Type B pancreatic cell (in vitro differentiated cells): ENCODE measurements at regions not wholly inside any gene's neighbourhood (a gene's known extent, or its start where the extent isn't known, plus 50 kb on each side); places are given as distances from the start of the nearest gene placed in this dataset.

Experiments used
- DNase-seq: peaks from one replicate; pipeline ENCODE4 v3.0.0; 2021; ENCODE audit warnings: mixed read lengths; ENCODE audit not compliant: unreplicated experiment; ENCODE audit errors: extremely low spot score
- H3K27ac Mint-ChIP-seq: 2 replicates; pipeline ENCODE4 v1.8.0; 2021; ENCODE audit warnings: mild to moderate bottlenecking, mixed read lengths
- H3K27me3 Mint-ChIP-seq: 2 replicates; pipeline ENCODE4 v1.8.0; 2021; ENCODE audit warnings: mixed read lengths
- H3K36me3 Mint-ChIP-seq: 2 replicates; pipeline ENCODE4 v1.8.0; 2021; ENCODE audit warnings: mixed read lengths
- H3K4me1 Mint-ChIP-seq: one replicate; pipeline ENCODE4 v1.8.0; 2021; ENCODE audit warnings: mixed read lengths; ENCODE audit not compliant: unreplicated experiment
- H3K4me3 Mint-ChIP-seq: 2 replicates; pipeline ENCODE4 v1.8.0; 2021; ENCODE audit warnings: mild to moderate bottlenecking, mixed read lengths
- H3K9me3 Mint-ChIP-seq: 2 replicates; pipeline ENCODE4 v1.8.0; 2021; ENCODE audit warnings: mixed read lengths
- CTCF ChIP-seq: fragments of 200-600 bp; sonication (generic); conservative IDR thresholded peaks from 2 replicates; pipeline ENCODE4 v1.5.0; 2021; ENCODE audit warnings: antibody characterized with exemption, mild to moderate bottlenecking

- H3K9me3 Mint-ChIP-seq, result peaks cover 6% of the 10 kb centered on the region
- H3K4me1 Mint-ChIP-seq, result no peaks in the 10 kb centered on the region
- no peak for DNase-seq
- no peak overlapping the region for H3K27ac Mint-ChIP-seq
- H3K4me3 Mint-ChIP-seq, result no peak overlapping the region
- no peak for TF ChIP-seq CTCF
- no peaks in the 10 kb centered on the region for H3K36me3 Mint-ChIP-seq
- no peaks in the 10 kb centered on the region for H3K27me3 Mint-ChIP-seq
These were observed 1330.0 kb upstream of the CELF4 start for GRCh38 chr18:38895560-38895959.

- TF ChIP-seq CTCF, result no peak
- no peaks in the 10 kb centered on the region for H3K36me3 Mint-ChIP-seq
- H3K9me3 Mint-ChIP-seq, result no peaks in the 10 kb centered on the region
- H3K27ac Mint-ChIP-seq, result no peak overlapping the region
- no peak for DNase-seq
- H3K27me3 Mint-ChIP-seq, result no peaks in the 10 kb centered on the region
- no peaks in the 10 kb centered on the region for H3K4me1 Mint-ChIP-seq
- H3K4me3 Mint-ChIP-seq, result no peak overlapping the region
These were observed 1322.0 kb upstream of the CELF4 start for GRCh38 chr18:38887671-38888020.

- Mint-ChIP-seq H3K27me3 (no peaks in the 10 kb centered on the region), H3K27ac (no peak overlapping the region), H3K36me3 (no peaks in the 10 kb centered on the region), H3K4me1 (no peaks in the 10 kb centered on the region), H3K9me3 (no peaks in the 10 kb centered on the region), H3K4me3 (no peak overlapping the region)
- TF ChIP-seq CTCF, result no peak
- DNase-seq, result no peak
These were observed 1321.5 kb upstream of the CELF4 start for GRCh38 chr18:38886861-38887670.

- no peak overlapping the region for H3K27ac Mint-ChIP-seq
- H3K27me3 Mint-ChIP-seq, result peaks cover 2% of the 10 kb centered on the region
- no peaks in the 10 kb centered on the region for H3K36me3 Mint-ChIP-seq
- no peaks in the 10 kb centered on the region for H3K9me3 Mint-ChIP-seq
- H3K4me1 Mint-ChIP-seq, result no peaks in the 10 kb centered on the region
- H3K4me3 Mint-ChIP-seq, result no peak overlapping the region
- no peak for DNase-seq
- TF ChIP-seq CTCF, result no peak
These were observed 1320.6 kb upstream of the CELF4 start for GRCh38 chr18:38886235-38886634.

GRCh38 chr18:38884050-38884449 is 1318.5 kb upstream of the CELF4 start:
- Mint-ChIP-seq H3K9me3 (no peaks in the 10 kb centered on the region), H3K4me1 (no peaks in the 10 kb centered on the region), H3K27ac (no peak overlapping the region), H3K4me3 (no peak overlapping the region), H3K27me3 (peaks cover 5% of the 10 kb centered on the region), H3K36me3 (no peaks in the 10 kb centered on the region)
- no peak for DNase-seq
- TF ChIP-seq CTCF, result no peak

- Mint-ChIP-seq H3K36me3 (no peaks in the 10 kb centered on the region), H3K4me3 (no peak overlapping the region), H3K4me1 (no peaks in the 10 kb centered on the region), H3K27ac (no peak overlapping the region), H3K27me3 (peaks cover 5% of the 10 kb centered on the region), H3K9me3 (no peaks in the 10 kb centered on the region)
- no peak for TF ChIP-seq CTCF
- DNase-seq, result no peak
These were observed 1317.5 kb upstream of the CELF4 start for GRCh38 chr18:38883111-38883510.
